Astrocyte of the cerebellum (primary cell): ENCODE measurements at regions not wholly inside any gene's neighbourhood (a gene's known extent, or its start where the extent isn't known, plus 50 kb on each side); places are given as distances from the start of the nearest gene placed in this dataset.

Experiments used
- DNase-seq: peaks from one replicate; pipeline ENCODE4 v3.0.0-alpha.2; 2011; ENCODE audit warnings: low read depth
- H3K4me3 ChIP-seq: 2 replicates; pipeline ENCODE4 v1.5.1; 2011; ENCODE audit warnings: mild to moderate bottlenecking, low read depth, low read length, moderate library complexity
- CTCF ChIP-seq: IDR thresholded peaks from 2 replicates; pipeline ENCODE4 v1.5.1; 2012; ENCODE audit warnings: low read length, low read depth, moderate library complexity, mild to moderate bottlenecking; ENCODE audit errors: missing control alignments
- in situ Hi-C: cut with HindIII; loops from 2 replicates; pipeline ENCODE4 v1.10.0; 2017; ENCODE audit warnings: low sequenced_read_pairs

- in situ Hi-C loops, result no loop called here
- H3K4me3 ChIP-seq, result no peak overlapping the region
- DNase-seq, result no peak
- TF ChIP-seq CTCF, result no peak
Observed at GRCh38 chr10:65847436-65848230, 1078.2 kb upstream of the LRRTM3 start.

- TF ChIP-seq CTCF, result no peak
- no peak for DNase-seq
- in situ Hi-C loops, result no loop called here
Observed at GRCh38 chr10:65858841-65859240, 1067.0 kb upstream of the LRRTM3 start.

GRCh38 chr10:65861249-65861648, 1064.6 kb upstream of the LRRTM3 start:
- no peak for DNase-seq
- in situ Hi-C loops, result no loop called here
- TF ChIP-seq CTCF, result no peak
- no peak overlapping the region for H3K4me3 ChIP-seq

More at GRCh38 chr10:65858841-65859240, 1067.0 kb upstream of the LRRTM3 start:
- H3K4me3 ChIP-seq, result no peak overlapping the region
